NT2/D1 (cell line): ENCODE measurements at regions not wholly inside any gene's neighbourhood (a gene's known extent, or its start where the extent isn't known, plus 50 kb on each side); places are given as distances from the start of the nearest gene placed in this dataset.
"Not testable (repeated sequence)": the region's sequence is repeated elsewhere in the genome, so short reads cannot be mapped to it uniquely, and the experiment has no call there.

Source experiments
- YY1 ChIP-seq: IDR thresholded peaks from 2 replicates; pipeline ENCODE4 v1.6.1; 2011; ENCODE audit not compliant: insufficient read length, insufficient read depth
- ZNF274 ChIP-seq: IDR thresholded peaks from 2 replicates; pipeline ENCODE4 v1.6.1; 2011; ENCODE audit warnings: mild to moderate bottlenecking, low read depth, low read length

DNA sequence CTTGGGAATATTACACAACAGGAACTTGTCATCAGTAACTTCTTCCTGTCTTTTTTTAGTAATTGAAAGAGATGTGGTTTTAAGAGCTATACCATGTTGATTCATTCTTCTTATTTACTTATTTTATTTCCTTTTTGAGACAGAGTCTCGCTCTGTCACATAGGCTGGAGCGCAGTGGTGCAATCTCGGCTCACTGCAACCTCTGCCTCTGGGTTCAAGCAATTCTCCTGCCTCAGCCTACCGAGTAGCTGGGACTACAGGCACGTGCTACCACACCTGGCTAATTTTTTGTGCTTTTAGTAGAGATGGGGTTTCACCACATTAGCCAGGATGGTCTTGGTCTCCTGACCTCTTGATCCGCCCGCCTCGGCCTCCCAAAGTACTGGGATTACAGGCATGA, 1326.6 kb downstream of the DSC3 start:
- not testable (repeated sequence) for TF ChIP-seq ZNF274, YY1
